ENCODE measurements at regions not wholly inside any gene's neighbourhood (a gene's known extent, or its start where the extent isn't known, plus 50 kb on each side); places are given as distances from the start of the nearest gene placed in this dataset.

DNA sequence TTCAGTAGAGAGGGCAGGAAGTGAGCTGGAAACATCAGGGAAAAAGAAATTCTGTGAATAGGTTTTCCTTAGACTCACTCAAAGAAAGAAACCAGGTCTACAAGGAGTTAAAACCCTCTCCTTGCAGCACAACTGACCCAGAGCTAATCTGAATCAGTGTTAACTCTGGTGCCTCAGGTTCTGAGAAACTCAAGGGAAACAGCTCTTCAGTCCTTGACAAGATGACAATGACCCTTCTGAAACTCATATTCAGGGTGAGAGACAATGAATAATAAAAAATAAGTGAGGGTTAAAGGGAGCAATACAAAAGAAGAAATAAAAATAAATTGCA, 903.6 kb downstream of the STPG2 start:
- no peak overlapping the region for H3K4me3 Mint-ChIP-seq
- no peaks in the 10 kb centered on the region for H3K36me3 Mint-ChIP-seq (ENCODE audit: low read depth)
- no peaks in the 10 kb centered on the region for H3K9me3 Mint-ChIP-seq
- no peaks in the 10 kb centered on the region for H3K27me3 Mint-ChIP-seq (ENCODE audit: low read depth)
- H3K4me1 Mint-ChIP-seq: peaks cover 6% of the 10 kb centered on the region
- no peak overlapping the region for H3K27ac Mint-ChIP-seq
- TF ChIP-seq, protein P1, sequence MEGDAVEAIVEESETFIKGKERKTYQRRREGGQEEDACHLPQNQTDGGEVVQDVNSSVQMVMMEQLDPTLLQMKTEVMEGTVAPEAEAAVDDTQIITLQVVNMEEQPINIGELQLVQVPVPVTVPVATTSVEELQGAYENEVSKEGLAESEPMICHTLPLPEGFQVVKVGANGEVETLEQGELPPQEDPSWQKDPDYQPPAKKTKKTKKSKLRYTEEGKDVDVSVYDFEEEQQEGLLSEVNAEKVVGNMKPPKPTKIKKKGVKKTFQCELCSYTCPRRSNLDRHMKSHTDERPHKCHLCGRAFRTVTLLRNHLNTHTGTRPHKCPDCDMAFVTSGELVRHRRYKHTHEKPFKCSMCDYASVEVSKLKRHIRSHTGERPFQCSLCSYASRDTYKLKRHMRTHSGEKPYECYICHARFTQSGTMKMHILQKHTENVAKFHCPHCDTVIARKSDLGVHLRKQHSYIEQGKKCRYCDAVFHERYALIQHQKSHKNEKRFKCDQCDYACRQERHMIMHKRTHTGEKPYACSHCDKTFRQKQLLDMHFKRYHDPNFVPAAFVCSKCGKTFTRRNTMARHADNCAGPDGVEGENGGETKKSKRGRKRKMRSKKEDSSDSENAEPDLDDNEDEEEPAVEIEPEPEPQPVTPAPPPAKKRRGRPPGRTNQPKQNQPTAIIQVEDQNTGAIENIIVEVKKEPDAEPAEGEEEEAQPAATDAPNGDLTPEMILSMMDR (IDR thresholded peaks at IDR 0.05; ENCODE audit: unreplicated experiment in 3 of 3): no peak

DNA sequence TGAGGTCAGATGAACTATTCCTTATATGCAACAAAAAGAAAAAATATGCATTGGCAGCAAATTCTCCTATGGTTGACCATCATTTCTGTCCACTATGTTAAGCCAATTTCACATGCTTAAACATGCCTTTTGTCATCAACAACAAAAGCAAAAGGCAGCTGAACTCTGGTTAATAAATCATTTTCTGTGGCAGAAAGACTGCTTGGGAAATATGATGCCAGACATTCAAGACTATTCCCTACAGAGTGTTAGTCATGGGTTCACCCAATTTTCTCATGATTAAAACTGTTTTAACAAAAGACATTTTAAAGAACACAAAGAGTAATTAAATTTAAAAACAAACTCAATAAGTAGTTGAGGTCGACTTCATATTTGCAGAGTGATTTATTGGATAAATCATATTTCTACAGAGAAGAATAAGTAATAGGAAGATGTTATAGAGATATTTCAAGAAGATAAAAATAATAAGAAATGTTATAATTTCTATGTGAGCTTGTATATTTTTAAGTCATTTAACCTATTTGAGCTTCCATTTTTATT, 890.6 kb downstream of the STPG2 start:
- H3K27me3 Mint-ChIP-seq (ENCODE audit: low read depth): no peaks in the 10 kb centered on the region
- H3K27ac Mint-ChIP-seq: peak overlapping the region in 2 of 3 experiments; percentile 6 to 45
- H3K36me3 Mint-ChIP-seq (ENCODE audit: low read depth): no peaks in the 10 kb centered on the region

DNA sequence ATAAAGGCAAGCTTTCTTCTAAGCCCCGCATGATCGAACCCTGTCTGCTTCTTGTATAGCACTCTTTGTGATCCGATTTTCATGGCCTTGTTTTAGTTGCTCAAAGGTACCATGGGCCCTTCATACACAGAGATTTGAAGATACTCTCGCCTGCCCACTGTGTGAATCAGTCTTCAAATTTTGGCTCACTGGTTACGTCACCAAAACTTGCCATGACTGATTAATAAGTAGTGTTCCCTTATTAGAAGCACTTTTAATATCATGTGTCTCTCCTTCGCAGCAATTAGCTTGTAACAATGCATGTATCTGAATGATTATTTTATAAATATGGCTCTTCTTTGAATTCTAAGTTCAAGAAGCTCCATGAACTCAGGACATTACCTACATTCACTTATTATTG, 880.5 kb downstream of the STPG2 start:
- H3K4me3 Mint-ChIP-seq: no peak overlapping the region
- H3K36me3 Mint-ChIP-seq (ENCODE audit: low read depth): no peaks in the 10 kb centered on the region
- TF ChIP-seq, protein P1 (IDR thresholded peaks at IDR 0.05; ENCODE audit: unreplicated experiment in 3 of 3): no peak
- no peaks in the 10 kb centered on the region for H3K27me3 Mint-ChIP-seq (ENCODE audit: low read depth)
- H3K27ac Mint-ChIP-seq: no peak overlapping the region
- peaks cover 5% of the 10 kb centered on the region for H3K9me3 Mint-ChIP-seq
- H3K4me1 Mint-ChIP-seq: no peaks in the 10 kb centered on the region

More for the DNA sequence above, 890.6 kb downstream of the STPG2 start:
- Mint-ChIP-seq H3K9me3 (peaks cover 11% of the 10 kb centered on the region), H3K4me3 (no peak overlapping the region), H3K4me1 (peaks cover 14% of the 10 kb centered on the region)
- TF ChIP-seq, protein P1 (IDR thresholded peaks at IDR 0.05; ENCODE audit: unreplicated experiment in 3 of 3): no peak

DNA sequence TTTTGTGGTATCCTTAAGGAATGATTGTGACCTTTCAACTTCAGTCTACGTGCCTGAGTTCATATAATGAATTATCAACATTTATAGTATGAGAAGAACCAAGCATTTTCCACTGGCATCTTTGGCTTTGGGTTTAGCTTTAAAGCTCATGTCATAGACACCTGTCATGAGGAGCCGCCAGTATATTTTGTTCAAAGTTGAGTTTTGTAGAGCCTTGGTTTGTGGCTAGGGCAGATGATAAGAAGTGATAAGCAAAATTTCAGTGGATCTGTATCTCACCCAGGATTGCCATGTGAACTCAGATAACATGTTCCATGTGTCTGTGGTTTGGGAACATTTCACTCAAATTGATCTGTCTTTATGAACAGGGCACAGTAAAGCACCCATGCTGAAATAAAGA, 873.2 kb downstream of the STPG2 start:
- peaks cover 5% of the 10 kb centered on the region for H3K27me3 Mint-ChIP-seq (ENCODE audit: low read depth)
- H3K27ac Mint-ChIP-seq: no peak overlapping the region
- peaks cover 10% of the 10 kb centered on the region for H3K9me3 Mint-ChIP-seq
- TF ChIP-seq, protein P1 (IDR thresholded peaks at IDR 0.05; ENCODE audit: unreplicated experiment in 3 of 3): no peak
- no peaks in the 10 kb centered on the region for H3K36me3 Mint-ChIP-seq (ENCODE audit: low read depth)
- no peak overlapping the region for H3K4me3 Mint-ChIP-seq
- no peaks in the 10 kb centered on the region for H3K4me1 Mint-ChIP-seq

DNA sequence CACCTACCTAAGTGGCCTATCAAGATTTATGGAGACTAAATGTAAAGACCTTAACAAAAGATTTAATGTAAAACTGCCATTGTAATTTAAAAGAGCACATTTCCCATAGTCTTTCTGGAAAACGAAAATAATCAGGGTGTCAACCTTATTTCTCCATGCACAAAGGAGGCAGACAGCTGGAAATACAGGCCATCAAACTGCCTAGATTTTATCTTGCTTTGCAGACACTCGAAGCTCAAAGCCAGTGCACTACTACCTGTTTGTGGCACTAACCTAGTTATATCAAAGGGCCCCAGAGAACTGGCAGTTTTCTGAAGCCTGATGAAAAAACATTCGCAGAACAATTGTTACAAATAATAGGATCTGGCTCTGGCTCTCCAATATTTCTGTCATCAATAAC, 863.9 kb downstream of the STPG2 start:
- Mint-ChIP-seq H3K4me3 (no peak overlapping the region), H3K36me3 (ENCODE audit: low read depth) (no peaks in the 10 kb centered on the region), H3K27ac (no peak overlapping the region), H3K27me3 (ENCODE audit: low read depth) (no peaks in the 10 kb centered on the region), H3K4me1 (no peaks in the 10 kb centered on the region), H3K9me3 (peaks cover 17% of the 10 kb centered on the region)
- TF ChIP-seq, protein P1 (IDR thresholded peaks at IDR 0.05; ENCODE audit: unreplicated experiment in 3 of 3): no peak

DNA sequence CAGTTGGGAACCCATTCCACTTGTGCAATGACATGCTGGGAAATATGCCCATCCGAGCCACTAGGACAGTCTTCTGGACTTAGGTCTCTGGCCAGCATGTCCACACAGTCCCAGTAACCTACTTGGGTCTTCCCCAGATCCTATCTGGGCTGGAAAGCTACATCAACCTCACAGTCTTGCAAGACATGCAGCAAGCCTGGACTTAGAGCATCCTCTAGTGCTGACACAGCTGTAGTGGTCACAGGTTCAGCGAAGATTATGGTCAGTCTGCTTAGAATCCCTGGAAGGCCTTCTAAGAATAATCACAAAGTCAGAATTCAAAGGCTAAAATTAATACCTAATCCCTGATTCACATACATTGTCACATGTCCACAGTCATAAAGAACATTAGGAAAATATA, 842.7 kb downstream of the STPG2 start:
- TF ChIP-seq, protein P1 (IDR thresholded peaks at IDR 0.05; ENCODE audit: unreplicated experiment in 3 of 3): no peak
- Mint-ChIP-seq H3K27me3 (ENCODE audit: low read depth) (no peaks in the 10 kb centered on the region), H3K27ac (no peak overlapping the region), H3K4me1 (no peaks in the 10 kb centered on the region), H3K36me3 (ENCODE audit: low read depth) (peaks cover 4% of the 10 kb centered on the region), H3K4me3 (no peak overlapping the region), H3K9me3 (peaks cover 19% of the 10 kb centered on the region)
